GM12892 (cell line): ENCODE measurements at regions not wholly inside any gene's neighbourhood (a gene's known extent, or its start where the extent isn't known, plus 50 kb on each side); places are given as distances from the start of the nearest gene placed in this dataset.

Experiments
- DNase-seq: peaks from one replicate; pipeline ENCODE4 v3.0.0; 2011; ENCODE audit not compliant: insufficient read length
- FAIRE-seq: peaks from 2 replicates; lab custom pipeline; 2011; peaks lifted over from hg19 to GRCh38; lab: Jason Lieb, UNC
- POLR2A ChIP-seq: IDR thresholded peaks from 2 replicates; pipeline ENCODE4 v1.6.1; 2011; ENCODE audit warnings: low read depth, low read length, control low read depth
- POLR2AphosphoS5 ChIP-seq: IDR thresholded peaks from 2 replicates; pipeline ENCODE4 v1.6.1; 2011; ENCODE audit warnings: low read depth, low read length, control low read depth
- TAF1 ChIP-seq: IDR thresholded peaks from 2 replicates; pipeline ENCODE4 v1.6.1; 2011; ENCODE audit warnings: low read depth, mild to moderate bottlenecking, control low read depth, low read length, borderline replicate concordance

GRCh38 chr14:71362282-71362681 lies 455.0 kb downstream of the PCNX1 start:
- FAIRE-seq (peak; percentile 70), DNase-seq (no peak)
- TF ChIP-seq POLR2A (no peak), TAF1 (no peak), POLR2AphosphoS5 (no peak)

- DNase-seq (no peak), FAIRE-seq (no peak)
- TF ChIP-seq POLR2AphosphoS5 = no peak
- TF ChIP-seq TAF1 = no peak
- no peak for TF ChIP-seq POLR2A
Measured at GRCh38 chr14:71362920-71363584, 455.8 kb downstream of the PCNX1 start.

DNA sequence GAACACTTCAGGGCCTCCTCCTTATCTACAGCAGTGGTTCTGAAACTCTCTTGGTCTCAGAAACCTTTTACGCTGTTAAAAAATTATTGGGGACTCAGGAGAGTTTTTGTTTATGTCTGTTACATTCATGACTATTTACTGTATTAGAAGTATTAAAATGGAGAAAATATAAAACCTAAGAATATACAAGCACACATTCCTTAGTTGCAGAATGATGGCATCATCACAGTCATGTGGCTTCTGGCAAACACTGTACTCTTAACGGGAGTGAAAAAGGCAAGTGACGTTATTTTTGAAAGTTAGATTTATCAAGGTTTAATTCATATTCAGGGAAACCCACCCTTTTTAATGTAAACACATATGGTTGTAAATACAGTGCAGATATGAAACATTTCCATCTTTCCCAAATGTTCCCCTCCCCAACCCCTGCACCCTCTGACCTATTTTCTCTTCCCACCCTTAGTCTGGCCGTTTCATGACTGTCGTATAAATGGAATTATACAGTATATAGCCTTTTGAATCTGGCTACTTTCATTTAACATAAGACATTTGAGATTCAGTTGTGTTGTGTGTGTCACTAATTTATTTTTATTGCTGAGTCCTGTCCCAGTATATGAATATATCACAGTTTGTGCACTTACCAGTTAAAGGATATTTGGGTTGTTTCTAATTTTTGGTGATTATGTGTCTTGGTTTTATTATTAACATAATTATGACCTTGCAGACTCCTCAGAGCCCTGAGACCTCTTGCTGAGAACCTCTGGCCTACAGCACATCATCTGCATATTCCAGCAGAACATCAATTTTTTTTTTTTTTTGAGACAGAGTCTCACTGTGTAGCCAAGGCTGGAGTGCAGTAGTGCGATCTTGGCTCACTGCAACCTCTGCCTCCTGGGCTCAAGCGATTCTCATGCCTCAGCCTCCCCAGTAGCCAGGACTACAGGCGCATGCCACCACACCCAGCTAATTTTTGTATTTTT lies 457.0 kb downstream of the PCNX1 start:
- TF ChIP-seq TAF1 (no peak), POLR2A (no peak), POLR2AphosphoS5 (no peak)
- DNase-seq (no peak), FAIRE-seq (no peak)

DNA sequence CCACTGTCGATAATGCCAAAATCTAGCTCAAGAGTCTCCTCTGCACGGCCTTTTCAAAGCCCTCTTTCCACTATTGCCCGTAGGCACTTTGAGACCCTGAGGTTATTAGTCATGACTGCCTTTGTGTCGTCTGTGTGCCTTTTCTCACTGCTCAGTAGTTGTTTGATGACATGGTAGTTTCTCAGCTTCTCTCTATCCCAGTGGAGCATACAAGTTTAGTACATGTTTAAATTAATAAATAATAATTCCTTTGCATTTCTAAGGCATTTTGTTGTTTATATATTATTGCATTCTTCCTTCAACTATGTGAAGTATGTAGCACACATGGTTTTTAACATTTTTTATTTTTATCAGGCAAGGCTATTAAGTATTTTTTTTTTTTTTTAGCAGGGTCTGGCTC lies 458.1 kb downstream of the PCNX1 start:
- FAIRE-seq (no peak), DNase-seq (no peak)
- TF ChIP-seq POLR2A (no peak), TAF1 (no peak), POLR2AphosphoS5 (no peak)

DNA sequence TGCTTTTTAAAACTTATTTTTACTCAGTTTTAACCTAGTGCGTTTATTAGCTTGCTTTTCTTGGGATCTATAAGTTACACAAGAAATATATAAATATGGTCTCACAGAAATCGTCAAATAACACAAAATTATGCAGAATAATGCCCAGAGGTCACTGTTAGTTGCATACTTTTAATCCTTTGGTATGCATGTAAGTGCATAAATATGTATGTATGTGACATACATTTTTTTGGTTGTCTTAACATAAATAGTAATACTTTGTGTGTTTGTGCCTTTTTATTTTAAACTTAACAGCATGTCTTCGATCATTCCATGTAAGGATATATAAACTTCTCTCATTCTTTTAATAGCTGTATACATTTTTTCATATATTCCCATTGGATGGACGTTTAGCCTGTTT lies 459.6 kb downstream of the PCNX1 start:
- no peak for FAIRE-seq
- TF ChIP-seq POLR2A (no peak), POLR2AphosphoS5 (no peak), TAF1 (no peak)

DNA sequence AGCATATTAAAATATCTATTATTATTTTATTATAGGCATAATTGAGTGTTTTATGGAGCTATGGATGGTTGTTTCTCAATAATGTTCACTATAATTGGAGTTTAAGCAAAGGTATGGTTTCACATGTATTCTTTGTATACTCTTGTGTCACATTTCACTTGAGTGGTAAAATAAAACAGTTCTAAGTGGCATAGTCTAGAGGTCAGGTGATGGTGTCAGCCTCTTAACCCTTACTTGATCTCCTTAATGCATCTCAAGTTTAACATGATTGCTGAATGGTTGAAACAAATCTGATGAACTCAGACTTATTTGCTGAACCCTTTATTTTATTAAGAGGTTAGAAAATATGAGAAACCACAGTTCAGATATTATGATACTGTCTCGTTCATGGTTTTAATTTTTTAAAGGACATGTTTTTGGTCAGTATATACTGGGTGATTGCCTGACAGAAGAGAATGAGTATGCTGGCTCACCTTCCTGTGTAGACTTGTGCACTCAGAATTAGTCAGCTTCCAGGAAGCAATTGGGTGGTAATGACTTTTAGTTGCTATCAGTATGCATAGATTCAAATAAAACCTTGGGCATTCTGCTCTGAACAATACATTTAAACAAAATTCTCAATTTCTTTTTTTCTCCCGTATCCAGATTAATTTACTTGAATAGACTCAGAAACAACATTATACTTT lies 464.6 kb downstream of the PCNX1 start:
- TF ChIP-seq POLR2AphosphoS5 (no peak), TAF1 (no peak), POLR2A (no peak)
- peak; percentile 85 for FAIRE-seq
- DNase-seq = no peak

More for the DNA sequence above, 459.6 kb downstream of the PCNX1 start:
- no peak for DNase-seq

DNA sequence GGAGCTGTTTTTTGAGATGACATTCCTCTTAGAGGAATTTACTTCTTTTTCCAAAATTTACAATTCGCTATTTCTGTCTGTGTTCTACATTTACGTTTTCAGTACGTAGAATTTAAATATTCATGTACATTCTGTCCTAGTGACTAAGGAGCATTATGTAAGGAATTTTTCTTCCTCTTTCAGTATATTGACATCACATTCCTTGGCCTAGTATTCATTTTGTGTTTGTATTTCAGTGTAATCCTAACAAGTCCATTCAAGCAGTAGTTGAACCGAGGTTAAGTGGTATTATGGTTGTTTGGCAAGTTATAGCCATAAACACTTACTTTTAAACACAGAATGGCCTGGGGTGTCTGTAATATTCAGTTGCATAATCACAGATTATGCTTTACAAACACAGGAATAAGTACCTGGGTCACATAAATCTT lies 465.2 kb downstream of the PCNX1 start:
- TF ChIP-seq POLR2AphosphoS5 (no peak), TAF1 (no peak), POLR2A (no peak)
- DNase-seq = no peak
- FAIRE-seq = peak; percentile 48

- TF ChIP-seq POLR2A = no peak
- TF ChIP-seq POLR2AphosphoS5 = no peak
- no peak for TF ChIP-seq TAF1
- FAIRE-seq = no peak
- DNase-seq = no peak
Measured at GRCh38 chr14:71373773-71374172, 466.5 kb downstream of the PCNX1 start.

DNA sequence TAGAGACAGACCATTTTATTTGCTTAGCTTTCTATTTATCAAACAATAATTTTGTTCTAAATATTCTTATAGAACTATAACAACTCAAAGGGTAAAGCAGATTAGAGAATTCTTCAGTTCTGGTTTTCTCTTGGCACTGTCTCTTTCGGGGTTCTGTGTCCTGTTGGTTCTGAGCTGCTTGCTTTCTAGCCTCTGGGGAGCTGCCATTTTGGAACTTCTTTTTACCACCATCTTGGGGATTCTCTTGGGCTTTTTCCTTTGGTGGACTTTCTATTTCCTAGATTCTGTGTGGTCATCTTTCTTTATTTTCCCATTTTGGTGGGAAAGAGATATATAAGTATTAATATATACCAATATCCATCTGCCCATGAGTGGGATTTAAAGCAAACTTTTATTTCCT lies 467.7 kb downstream of the PCNX1 start:
- no peak for TF ChIP-seq POLR2AphosphoS5
- no peak for TF ChIP-seq POLR2A
- no peak for TF ChIP-seq TAF1
- FAIRE-seq = no peak
- no peak for DNase-seq

DNA sequence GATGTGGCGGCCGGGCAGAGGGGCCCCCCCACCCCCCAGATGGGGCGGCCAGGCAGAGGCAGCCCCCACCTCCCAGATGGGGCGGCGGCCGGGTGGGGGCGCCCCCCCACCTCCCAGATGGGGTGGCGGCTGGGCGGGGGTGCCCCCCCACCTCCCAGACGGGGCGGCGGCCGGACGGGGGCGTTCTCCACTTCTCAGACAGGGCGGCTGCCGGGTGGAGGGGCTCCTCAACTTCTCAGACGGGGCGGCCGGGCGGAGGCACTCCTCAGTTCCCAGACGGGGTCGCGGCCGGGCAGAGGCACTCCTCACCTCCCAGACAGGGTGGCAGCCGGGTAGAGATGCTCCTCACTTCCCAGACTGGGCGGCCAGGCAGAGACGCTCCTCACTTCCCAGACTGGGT lies 469.8 kb downstream of the PCNX1 start:
- FAIRE-seq (no peak), DNase-seq (no peak)
- no peak for TF ChIP-seq POLR2AphosphoS5
- TF ChIP-seq TAF1 = no peak
- no peak for TF ChIP-seq POLR2A

GRCh38 chr14:71380271-71380670 lies 473.0 kb downstream of the PCNX1 start:
- peak; percentile 72 for FAIRE-seq
- TF ChIP-seq TAF1 = no peak
- TF ChIP-seq POLR2A = no peak
- TF ChIP-seq POLR2AphosphoS5 = no peak
- DNase-seq = no peak
